ENCODE measurements at regions not wholly inside any gene's neighbourhood (a gene's known extent, or its start where the extent isn't known, plus 50 kb on each side); places are given as distances from the start of the nearest gene placed in this dataset.

DNA sequence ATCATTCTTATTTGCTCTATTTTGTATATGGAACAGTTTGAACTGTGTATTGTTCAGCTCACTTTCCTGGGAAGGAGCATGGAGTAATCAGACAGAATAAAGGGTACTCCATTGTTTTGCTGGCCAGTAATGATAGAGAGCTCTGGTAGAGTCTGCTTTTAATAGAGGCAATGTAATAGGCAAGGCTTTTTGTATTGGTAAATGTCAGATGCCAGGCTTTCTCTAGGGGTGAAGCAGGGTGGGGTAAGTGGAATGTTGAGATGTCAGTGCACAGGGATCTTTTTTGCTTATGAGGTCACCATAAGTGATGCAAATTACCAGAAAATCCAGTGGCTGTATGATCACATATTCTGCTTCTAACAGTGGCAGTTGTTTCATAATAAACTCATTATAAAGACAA, 1088.3 kb upstream of the SORCS1 start:
- no peak for DNase-seq (ENCODE audit: low spot score in 2 of 2)
- H3K36me3 ChIP-seq: no peaks in the 10 kb centered on the region
- no peak overlapping the region for H3K4me3 ChIP-seq
- no peak for TF ChIP-seq EP300 (IDR thresholded peaks at IDR 0.05)
- TF ChIP-seq, protein P1, sequence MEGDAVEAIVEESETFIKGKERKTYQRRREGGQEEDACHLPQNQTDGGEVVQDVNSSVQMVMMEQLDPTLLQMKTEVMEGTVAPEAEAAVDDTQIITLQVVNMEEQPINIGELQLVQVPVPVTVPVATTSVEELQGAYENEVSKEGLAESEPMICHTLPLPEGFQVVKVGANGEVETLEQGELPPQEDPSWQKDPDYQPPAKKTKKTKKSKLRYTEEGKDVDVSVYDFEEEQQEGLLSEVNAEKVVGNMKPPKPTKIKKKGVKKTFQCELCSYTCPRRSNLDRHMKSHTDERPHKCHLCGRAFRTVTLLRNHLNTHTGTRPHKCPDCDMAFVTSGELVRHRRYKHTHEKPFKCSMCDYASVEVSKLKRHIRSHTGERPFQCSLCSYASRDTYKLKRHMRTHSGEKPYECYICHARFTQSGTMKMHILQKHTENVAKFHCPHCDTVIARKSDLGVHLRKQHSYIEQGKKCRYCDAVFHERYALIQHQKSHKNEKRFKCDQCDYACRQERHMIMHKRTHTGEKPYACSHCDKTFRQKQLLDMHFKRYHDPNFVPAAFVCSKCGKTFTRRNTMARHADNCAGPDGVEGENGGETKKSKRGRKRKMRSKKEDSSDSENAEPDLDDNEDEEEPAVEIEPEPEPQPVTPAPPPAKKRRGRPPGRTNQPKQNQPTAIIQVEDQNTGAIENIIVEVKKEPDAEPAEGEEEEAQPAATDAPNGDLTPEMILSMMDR (IDR thresholded peaks at IDR 0.05): no peak
- TF ChIP-seq POLR2A (IDR thresholded peaks at IDR 0.05): no peak
- H3K27me3 ChIP-seq: no peaks in the 10 kb centered on the region
- H3K27ac ChIP-seq: no peak overlapping the region
- peaks cover 0 to 8% (median 0%) of the 10 kb centered on the region in 4 donors for H3K9me3 ChIP-seq
- H3K4me1 ChIP-seq: no peaks in the 10 kb centered on the region

DNA sequence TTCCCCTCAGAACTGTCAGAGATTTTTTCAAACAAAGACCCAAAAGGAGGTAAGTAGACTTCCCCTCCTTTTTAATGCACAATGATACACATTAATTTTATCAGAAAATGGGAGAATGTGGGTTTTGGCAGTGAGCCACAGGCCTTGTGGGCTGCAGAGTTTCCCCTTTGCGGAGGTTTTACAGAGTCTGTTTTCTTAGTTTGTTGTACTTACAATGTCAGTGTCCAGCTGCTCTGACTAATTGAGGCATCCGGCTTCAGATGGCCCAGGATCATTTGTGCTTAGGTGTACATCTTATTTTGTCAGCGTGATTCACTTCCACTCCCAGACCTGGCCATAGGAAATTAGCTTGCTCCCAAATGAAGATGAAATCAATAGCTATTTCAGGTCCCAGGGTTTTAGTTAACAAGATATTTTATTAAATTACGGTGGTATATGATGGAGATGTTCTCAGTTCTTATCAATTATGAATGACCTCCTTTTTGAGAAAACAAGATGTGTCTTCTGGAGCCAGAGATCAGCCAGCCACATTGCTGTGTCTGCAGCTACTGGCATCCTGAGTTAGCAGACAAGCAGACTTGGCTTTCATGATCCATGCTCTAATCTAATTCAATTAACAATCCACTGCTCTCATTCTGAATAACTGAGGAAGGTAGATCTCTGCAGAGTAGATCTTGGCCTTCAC, 1086.6 kb upstream of the SORCS1 start:
- TF ChIP-seq EP300 (IDR thresholded peaks at IDR 0.05) (no peak), POLR2A (IDR thresholded peaks at IDR 0.05) (no peak)
- TF ChIP-seq, protein P1 (IDR thresholded peaks at IDR 0.05): no peak
- WGBS, 2 donors: 50 to 58% methylated on average over 4 of the region's 4 CpGs

DNA sequence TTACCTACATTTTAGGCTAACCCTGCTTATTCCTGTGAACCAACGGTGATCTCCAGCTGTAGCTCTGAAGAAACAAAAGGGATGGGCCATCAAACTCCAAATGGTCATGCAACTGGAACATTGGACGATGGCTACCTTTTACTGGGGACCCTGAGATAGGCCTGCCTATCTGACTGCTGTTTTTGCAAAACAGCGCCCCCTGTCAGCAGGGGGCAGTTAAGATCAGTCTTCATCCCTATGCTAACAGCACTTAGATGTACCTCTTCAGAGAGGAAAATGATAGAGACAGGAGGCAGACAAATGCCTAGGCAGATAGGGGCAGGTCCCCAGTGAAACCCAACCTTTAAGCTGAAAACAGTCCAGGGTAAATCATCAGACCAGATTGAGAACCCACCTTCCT, 1085.4 kb upstream of the SORCS1 start:
- Histone ChIP-seq H3K27me3 (no peaks in the 10 kb centered on the region), H3K4me3 (no peak overlapping the region), H3K36me3 (no peaks in the 10 kb centered on the region), H3K27ac (no peak overlapping the region), H3K4me1 (no peaks in the 10 kb centered on the region), H3K9me3 (peaks cover 0 to 17% (median 0%) of the 10 kb centered on the region in 4 donors)
- TF ChIP-seq EP300 (IDR thresholded peaks at IDR 0.05) (no peak), POLR2A (IDR thresholded peaks at IDR 0.05) (no peak)
- TF ChIP-seq, protein P1 (IDR thresholded peaks at IDR 0.05): no peak
- DNase-seq (ENCODE audit: low spot score in 2 of 2): no peak
- 82 to 86% methylated on average over 3 of the region's 3 CpGs for WGBS, 2 donors

More for the DNA sequence above, 1086.6 kb upstream of the SORCS1 start:
- Histone ChIP-seq H3K4me3 (no peak overlapping the region), H3K36me3 (no peaks in the 10 kb centered on the region), H3K27ac (no peak overlapping the region), H3K9me3 (peaks cover 0 to 16% (median 0%) of the 10 kb centered on the region in 4 donors), H3K27me3 (no peaks in the 10 kb centered on the region), H3K4me1 (no peaks in the 10 kb centered on the region)
- DNase-seq (ENCODE audit: low spot score in 2 of 2): no peak

DNA sequence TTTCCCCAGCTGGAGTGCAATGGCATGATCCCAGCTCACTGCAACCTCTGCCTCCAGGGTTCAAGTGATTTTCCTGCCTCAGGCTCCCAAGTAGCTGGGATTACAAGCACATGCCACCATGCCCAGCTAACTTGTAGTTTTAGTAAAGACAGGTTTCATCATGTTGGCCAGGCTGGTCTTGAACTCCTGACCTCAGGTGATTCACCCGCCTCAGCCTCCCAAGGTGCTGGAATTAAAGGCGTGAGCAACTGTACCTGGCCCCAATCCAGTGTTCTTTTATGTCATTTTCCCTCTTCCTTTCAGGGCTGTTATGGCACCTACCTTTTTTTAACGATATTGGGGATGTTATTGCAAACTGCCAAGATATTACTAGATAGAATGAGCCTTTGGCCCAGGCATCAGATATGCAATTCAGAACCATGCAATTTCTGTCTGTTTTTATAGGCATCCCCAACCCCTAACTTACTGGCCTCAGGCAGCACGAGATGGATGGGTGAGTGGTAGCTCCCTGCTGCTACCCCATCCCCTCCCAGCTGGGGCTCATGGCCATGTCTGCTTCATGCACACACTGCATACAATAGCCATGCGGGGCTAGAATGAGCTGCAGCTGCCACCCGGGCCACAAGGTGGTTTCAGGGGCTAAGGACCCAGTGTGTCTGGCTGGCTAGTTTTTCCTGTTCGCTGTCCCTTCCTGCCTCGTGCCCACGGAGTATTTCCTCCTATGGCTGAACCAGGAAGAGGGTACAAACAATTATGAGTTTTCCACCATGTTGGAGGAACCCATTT, 1080.1 kb upstream of the SORCS1 start:
- Histone ChIP-seq H3K36me3 (no peaks in the 10 kb centered on the region), H3K27ac (no peak overlapping the region), H3K4me3 (no peak overlapping the region), H3K27me3 (no peaks in the 10 kb centered on the region), H3K4me1 (no peaks in the 10 kb centered on the region), H3K9me3 (peaks cover 0 to 28% (median 0%) of the 10 kb centered on the region in 4 donors)
- DNase-seq (ENCODE audit: low spot score in 2 of 2): no peak
- TF ChIP-seq, protein P1 (IDR thresholded peaks at IDR 0.05): no peak
- no peak for TF ChIP-seq POLR2A (IDR thresholded peaks at IDR 0.05)
- no peak for TF ChIP-seq EP300 (IDR thresholded peaks at IDR 0.05)
- 79 to 93% methylated on average over 9 of the region's 9 CpGs for WGBS, 2 donors

DNA sequence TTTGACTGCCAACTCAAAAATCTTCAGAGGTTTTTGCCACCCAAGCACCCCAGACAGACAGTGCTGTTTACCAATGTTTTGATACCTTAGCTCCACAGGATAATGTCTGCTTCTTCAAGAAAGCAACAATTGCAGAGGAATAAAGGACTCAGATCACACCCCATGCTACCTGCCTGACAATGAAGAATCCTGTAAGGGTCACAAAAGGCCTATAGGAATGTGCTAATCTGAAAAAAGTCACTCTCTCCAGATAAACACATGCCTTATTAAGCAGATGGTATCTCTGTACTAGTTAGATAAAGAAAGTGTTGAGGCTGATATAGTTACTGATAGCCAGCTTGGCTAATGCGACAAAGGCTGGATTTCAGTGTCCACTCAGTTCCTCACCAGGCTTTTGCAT, 1076.7 kb upstream of the SORCS1 start:
- DNase-seq (ENCODE audit: low spot score in 2 of 2): no peak
- Histone ChIP-seq H3K27ac (no peak overlapping the region), H3K4me3 (no peak overlapping the region), H3K27me3 (no peaks in the 10 kb centered on the region), H3K36me3 (no peaks in the 10 kb centered on the region), H3K9me3 (peaks cover 0 to 13% (median 0%) of the 10 kb centered on the region in 4 donors), H3K4me1 (no peaks in the 10 kb centered on the region)
- 88 to 91% methylated on average over 1 of the region's 1 CpG for WGBS, 2 donors
- TF ChIP-seq POLR2A (IDR thresholded peaks at IDR 0.05) (no peak), EP300 (IDR thresholded peaks at IDR 0.05) (no peak)
- TF ChIP-seq, protein P1 (IDR thresholded peaks at IDR 0.05): no peak

All from tibial nerve (tissue), 4 donors.